ENCODE measurements at regions not wholly inside any gene's neighbourhood (a gene's known extent, or its start where the extent isn't known, plus 50 kb on each side); places are given as distances from the start of the nearest gene placed in this dataset.

GRCh38 chr11:103703437-103703836 is 333.0 kb upstream of the DDI1 start:
- no peak for TF ChIP-seq CTCF (IDR thresholded peaks at IDR 0.05; ENCODE audit: low read depth, low read length, missing input control)
- no peak for TF ChIP-seq REST (IDR thresholded peaks at IDR 0.05)
- no peak for TF ChIP-seq MAX (IDR thresholded peaks at IDR 0.05)
- no peak for TF ChIP-seq RAD21 (IDR thresholded peaks at IDR 0.05)
- no peak for TF ChIP-seq YY1 (IDR thresholded peaks at IDR 0.05)
- TF ChIP-seq JUND (IDR thresholded peaks at IDR 0.05) = no peak
- TF ChIP-seq TAF1 (conservative IDR thresholded peaks at IDR 0.05) = no peak
- TF ChIP-seq SP1 (IDR thresholded peaks at IDR 0.05) = no peak
- no peak for TF ChIP-seq RXRA (IDR thresholded peaks at IDR 0.05)
- TF ChIP-seq ZBTB33 (IDR thresholded peaks at IDR 0.05) = no peak
- TF ChIP-seq GABPA (IDR thresholded peaks at IDR 0.05 in 1 of 2, conservative IDR thresholded peaks at IDR 0.05 in 1 of 2) = no peak

All from liver (tissue), 3 donors.